HuH-7.5 (cell line): ENCODE measurements at regions not wholly inside any gene's neighbourhood (a gene's known extent, or its start where the extent isn't known, plus 50 kb on each side); places are given as distances from the start of the nearest gene placed in this dataset.
"Not testable (repeated sequence)": the region's sequence is repeated elsewhere in the genome, so short reads cannot be mapped to it uniquely, and the experiment has no call there.

Experiments used
- DNase-seq: peaks from one replicate; pipeline ENCODE4 v3.0.0; 2011; ENCODE audit warnings: low spot score

GRCh38 chr15:24311692-24312091 is 363.9 kb upstream of the NPAP1 start:
- DNase-seq, result not testable (repeated sequence)

DNA sequence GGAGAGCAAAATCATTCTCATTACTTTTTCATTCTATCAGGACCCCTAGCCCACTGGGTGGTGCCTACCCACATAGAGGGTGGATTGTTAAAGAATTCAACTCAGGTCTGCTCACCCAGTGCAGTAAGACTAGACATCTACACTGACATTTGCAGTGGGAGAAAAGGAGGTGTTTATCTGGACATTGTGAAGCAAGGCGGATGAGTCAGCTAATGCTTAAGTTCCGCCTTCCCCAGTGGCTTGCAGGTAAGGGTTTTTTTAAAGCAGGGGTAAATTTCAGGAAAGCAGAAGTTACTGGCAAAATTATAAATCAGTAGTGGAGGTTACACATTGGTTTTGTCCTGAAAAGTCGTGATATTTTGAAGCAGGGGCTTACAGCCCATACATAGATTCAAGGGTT is 359.2 kb upstream of the NPAP1 start:
- DNase-seq, result not testable (repeated sequence)

DNA sequence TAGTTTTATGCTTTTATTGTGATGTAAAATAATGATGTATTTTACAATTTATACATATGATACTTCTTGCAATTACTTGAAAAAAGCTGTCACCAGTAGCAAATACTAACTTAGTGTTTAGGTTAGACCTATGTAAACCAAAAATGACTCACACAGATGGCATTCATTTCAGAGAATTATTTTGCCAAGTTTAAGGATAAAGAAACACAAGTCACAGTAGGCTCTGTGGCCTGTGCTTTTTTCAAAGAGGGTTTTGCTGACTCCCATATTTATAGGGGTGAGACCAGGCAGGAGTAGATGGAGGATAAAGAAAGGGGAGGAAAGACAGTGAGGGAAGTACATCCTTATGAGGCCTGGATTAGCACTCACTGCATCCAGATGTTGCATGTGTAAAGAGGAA is 356.6 kb upstream of the NPAP1 start:
- no peak for DNase-seq

GRCh38 chr15:24324096-24324495 is 351.5 kb upstream of the NPAP1 start:
- DNase-seq, result not testable (repeated sequence)

GRCh38 chr15:24326513-24326912 is 349.1 kb upstream of the NPAP1 start:
- DNase-seq, result not testable (repeated sequence)

DNA sequence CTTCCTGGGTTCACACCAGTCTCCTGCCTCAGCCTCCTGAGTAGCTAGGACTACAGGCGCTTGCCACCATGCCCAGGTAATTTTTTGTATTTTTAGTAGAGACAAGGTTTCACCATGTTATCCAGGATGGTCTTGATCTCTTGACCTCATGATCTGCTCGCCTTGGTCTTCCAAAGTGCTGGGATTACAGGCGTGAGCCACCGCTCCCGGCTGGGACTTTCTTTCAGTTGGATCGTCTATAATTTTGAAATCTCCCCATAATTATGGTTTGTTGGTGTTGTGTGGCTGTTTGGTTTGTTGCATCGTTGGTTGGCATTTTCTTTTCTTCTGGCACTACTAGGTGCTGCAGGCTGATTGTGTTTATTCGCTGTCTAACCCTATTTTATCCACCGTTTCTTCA is 343.6 kb upstream of the NPAP1 start:
- DNase-seq, result not testable (repeated sequence)

DNA sequence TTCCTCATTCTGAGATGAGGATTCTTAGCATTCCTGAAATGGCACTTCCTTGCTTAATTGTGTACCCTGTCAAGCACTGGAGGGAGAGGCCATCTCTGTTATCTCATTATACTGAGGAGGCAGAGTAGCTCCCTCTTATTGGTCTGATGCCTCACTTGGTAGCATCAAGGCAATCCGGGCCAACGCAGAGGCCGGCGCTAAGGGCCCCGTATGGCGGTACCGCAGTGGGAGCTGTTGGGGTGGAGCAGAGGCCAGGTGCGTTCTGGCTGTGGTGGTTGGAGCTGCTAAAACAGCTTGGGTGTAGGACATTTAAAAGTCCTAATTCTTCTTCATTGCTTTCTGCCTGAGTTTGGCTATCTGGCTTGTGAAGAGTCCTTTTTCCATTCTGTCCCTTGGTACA is 333.7 kb upstream of the NPAP1 start:
- not testable (repeated sequence) for DNase-seq

DNA sequence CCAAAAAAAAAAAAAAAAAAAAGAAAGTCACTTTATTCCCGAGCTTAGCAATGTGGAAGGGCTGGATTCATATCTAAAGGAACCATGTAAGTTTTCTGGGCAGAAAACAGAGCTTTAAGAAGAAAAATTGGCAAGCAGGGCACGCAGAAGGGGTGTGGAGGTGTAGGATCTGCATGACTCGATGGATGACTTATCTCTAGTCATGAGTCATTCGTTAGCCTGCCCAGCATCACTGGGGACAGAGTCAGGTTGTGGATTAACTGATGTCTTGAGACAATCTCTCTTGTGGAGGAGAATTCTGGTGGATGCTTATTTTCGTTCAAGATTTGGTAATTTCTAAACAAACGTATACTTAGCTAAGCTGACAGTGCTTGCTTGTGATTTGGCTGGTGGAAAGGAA is 322.8 kb upstream of the NPAP1 start:
- DNase-seq, result not testable (repeated sequence)

DNA sequence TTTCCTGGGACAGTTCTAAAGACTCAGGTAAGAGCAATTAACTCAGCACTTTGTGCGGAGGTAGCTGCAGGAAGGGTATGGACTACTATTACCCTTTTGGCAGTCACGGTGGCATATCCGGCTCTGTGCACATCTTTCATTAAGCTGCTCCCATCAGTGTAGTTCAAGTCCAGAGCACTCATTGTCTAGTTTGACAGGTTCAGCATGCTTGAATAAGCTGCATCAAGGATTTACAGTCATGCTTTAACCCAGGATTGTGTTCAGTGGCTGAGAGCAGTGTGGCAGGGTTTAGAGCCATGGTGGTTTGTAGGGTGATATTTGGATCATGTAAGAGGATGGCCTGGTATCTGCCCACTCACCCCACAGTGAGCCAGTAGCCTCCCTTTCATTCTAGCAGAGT is 294.5 kb upstream of the NPAP1 start:
- not testable (repeated sequence) for DNase-seq

- DNase-seq, result not testable (repeated sequence)
Measured at GRCh38 chr15:24385258-24385657, 290.3 kb upstream of the NPAP1 start.

DNA sequence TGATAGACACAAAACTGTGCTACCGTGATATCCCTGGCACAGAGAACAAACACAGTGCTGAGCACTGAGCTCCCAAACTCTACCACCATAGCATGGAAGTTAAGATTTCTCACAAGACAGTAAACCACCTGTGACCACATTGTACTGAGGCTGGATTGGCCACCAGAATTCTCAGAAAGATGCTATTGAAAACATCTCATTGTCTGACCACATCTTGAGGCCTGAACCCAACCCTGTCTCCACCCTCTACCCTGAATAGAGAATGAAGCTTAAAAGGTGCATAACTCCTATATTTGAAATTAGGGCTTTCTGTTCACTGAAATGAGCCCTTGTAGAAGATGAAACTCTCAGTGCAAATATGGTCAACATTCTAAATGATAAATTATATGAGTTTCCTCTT is 281.3 kb upstream of the NPAP1 start:
- no peak for DNase-seq

GRCh38 chr15:24412649-24413048 is 262.9 kb upstream of the NPAP1 start:
- DNase-seq, result not testable (repeated sequence)

DNA sequence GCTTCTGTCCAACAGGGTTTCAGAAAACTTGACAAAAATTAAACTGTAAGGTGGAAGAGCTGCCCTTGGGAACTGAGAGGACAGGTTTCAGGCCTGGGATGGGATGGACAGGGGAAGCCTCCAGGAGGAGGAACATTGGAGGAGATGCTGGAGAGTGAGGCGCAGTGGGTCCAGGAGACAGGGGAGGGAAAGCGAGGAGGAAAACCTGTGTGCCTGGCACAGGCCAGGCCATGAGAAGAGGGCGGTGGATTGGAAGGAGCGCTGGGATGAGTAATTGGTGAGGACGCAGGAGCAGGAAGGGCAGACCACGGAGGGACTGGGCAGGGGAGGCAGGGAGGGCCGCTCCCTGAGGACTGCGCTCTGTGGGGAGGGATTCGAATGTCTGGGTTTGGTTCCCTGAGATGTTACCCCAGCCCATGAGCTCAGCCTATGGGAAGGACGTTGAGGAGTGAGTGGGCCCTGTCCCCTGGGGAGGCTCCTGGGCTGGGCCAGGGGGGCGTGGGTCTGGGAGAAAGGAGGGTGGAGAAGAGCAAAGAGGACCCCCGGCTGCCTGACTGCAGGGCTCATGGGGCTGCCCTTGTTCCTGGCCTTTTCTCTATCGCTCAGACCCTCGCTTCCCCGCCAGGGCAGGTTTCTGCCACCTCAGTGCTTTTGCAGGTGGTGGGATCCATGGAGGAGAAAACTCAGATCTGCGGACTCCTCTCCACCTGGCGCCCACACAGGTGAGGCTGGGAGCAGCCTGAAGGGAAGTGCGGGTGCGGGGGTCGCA is 249.1 kb upstream of the NPAP1 start:
- not testable (repeated sequence) for DNase-seq

GRCh38 chr15:24427055-24427400 is 248.5 kb upstream of the NPAP1 start:
- not testable (repeated sequence) for DNase-seq

DNA sequence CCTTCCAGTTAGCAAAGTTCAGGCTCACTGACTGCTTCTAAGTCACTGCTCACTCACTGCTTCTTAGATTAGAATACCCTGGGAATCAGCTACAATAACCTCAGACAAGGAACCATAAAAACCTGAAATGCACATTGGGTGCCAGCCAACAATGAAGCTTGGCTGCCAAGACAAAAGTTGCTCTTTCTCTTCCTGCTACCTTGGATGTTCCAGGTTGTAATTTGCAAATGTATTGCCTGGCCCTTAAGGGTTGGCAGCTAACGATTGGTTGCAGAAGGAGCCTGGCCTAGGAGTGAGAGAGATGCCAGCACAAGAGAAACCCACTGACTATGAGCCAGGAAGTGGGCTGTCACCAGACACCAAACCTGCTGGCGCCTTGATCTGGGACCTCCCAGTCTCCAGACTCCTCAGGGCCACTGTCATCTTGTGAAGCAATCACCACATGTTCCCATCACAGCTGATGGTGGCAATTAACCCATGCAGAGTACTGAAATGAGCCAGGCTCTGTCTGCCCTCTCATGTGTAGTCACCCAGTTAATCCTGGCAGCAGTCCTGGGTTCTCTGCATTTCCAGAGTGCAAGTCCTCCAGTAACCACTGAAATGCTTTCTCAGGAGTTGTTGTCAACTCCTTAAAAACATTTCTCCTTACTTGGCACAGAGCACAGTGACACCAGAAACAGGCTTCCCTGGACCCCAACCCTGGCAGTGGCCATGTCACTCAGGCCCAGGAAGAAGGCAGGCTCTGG is 240.3 kb upstream of the NPAP1 start:
- not testable (repeated sequence) for DNase-seq

DNA sequence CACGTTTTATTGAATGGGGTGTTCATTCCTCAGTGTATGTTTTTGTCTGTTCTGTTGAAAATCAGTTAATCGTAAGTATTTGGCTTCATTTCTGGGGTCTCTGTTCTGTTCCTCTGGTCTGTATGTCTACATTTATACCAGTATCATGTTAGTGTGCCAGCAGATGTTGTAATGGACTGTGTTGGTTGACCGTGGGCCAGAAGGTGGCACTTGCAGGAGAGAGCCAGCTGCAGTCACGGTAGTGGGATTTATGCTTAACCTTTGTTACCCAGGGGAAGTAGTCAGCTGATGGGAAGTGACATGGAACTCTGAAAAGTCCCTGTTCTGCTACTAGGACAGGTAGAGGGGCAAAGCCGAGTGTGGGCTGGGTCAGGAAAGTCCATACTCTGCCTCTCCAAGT is 238.3 kb upstream of the NPAP1 start:
- DNase-seq, result not testable (repeated sequence)

DNA sequence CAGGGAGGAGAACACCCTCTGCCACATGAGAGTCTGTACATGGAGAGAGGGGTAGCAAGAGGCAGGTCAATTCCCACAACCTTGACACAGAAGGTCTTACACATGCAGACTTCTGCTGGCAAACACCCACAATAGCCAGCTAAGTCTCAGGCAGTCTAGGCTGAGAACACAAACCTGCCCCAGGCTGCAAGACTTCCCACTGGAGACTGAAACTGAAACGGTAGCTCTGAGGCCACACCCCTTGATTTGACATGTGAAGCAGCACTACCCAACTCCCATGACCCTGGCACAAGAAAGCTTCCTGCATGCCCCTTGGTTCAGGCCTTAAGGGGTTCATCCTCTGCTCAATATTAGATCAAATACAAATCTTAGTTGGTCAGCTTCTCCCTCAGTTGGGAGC is 237.8 kb upstream of the NPAP1 start:
- not testable (repeated sequence) for DNase-seq

- not testable (repeated sequence) for DNase-seq
Measured at GRCh38 chr15:24477107-24478025, 198.2 kb upstream of the NPAP1 start.

GRCh38 chr15:24485885-24486567 is 189.5 kb upstream of the NPAP1 start:
- DNase-seq, result not testable (repeated sequence)

DNA sequence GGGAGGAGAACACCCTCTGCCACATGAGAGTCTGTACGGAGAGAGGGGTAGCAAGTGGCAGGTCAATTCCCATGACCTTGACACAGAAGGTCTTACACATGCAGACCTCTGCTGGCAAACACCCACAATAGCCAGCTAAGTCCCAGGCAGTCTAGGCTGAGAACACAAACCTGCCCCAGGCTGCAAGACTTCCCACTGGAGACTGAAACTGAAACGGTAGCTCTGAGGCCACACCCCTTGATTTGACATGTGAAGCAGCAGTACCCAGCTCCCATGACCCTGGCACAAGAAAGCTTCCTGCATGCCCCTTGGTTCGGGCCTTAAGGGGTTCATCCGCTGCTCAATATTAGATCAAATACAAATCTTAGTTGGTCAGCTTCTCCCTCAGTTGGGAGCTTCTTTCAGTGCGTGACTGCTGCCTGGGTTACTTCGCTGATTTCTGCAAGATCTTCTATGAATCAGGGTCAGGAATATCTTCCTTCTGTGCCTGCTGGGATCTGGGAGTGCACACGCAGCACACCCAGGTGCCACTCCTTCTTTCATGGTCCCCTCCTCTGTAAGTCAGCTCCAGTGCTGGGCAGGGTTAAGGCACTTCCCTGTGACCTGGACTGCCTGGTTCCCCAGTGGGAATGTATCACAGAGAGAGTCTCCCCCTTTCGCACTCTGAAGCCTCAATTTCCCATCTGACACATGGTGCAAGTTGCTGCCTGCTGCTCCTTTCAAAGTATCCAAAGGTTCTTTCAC is 187.2 kb upstream of the NPAP1 start:
- DNase-seq, result not testable (repeated sequence)

DNA sequence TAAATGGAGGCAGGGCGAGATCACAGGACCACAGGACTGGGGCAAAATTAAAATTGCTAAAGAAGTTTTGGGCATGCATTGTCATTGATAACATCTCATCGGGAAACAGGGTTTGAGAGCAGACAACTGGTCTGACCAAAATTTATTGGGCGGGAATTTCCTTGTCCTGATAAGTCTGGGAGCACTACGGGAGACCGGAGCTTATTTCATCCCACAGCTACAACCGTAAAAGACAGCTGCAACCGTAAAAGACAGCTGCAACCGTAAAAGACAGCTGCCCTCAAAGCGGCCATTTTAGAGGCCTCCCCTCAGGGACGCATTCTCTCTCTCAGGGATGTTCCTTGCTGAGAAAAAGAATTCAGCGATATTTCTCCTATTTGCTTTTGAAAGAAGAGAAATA is 170.4 kb upstream of the NPAP1 start:
- not testable (repeated sequence) for DNase-seq
